HG02678 (cell line): ENCODE measurements at regions not wholly inside any gene's neighbourhood (a gene's known extent, or its start where the extent isn't known, plus 50 kb on each side); places are given as distances from the start of the nearest gene placed in this dataset.
"Not testable (repeated sequence)": the region's sequence is repeated elsewhere in the genome, so short reads cannot be mapped to it uniquely, and the experiment has no call there.

Experiments
- ATAC-seq: cut with Tn5 transposase; IDR thresholded peaks from one replicate; pipeline ENCODE4 v1.9.1; 2021; ENCODE audit warnings: mild to moderate bottlenecking, moderate library complexity; ENCODE audit not compliant: unreplicated experiment

DNA sequence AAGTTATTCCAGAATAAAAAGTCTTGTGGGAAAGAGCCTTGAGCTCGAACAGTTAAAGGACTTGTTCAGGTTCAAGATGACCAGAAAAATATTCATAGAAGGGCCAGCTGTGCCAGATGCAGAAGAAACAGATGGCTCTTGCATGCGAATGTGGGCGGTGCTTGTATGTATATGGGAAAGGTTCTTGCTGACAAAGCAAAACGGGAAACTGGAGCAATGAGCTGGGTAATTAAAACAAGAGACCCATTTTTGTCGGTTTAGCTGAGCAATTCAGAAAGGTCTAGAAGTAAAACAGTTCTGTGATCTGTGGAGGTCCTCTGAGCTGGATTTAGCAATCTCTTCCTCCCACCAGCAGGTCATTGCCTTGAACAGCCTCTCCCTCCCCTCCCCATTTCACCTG, 107.2 kb upstream of the MARK1 start:
- ATAC-seq, result no peak

DNA sequence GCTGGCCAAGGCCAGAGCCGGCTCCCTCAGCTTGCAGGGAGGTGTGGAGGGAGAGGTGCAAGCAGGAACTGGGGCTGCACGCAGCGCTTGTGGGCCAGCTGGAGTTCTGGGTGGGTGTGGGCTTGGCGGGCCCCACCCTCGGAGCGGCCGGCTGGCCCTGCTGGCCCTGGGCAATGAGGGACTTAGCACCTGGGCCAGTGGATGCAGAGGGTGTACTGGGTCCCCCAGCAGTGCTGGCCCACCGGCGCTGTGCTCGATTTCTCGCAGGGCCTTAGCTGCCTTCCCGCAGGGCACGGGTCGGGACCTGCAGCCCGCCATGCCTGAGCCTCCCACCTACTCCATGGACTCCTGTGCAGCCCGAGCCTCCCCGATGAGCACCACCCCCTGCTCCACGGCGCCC, 115.6 kb upstream of the MARK1 start:
- not testable (repeated sequence) for ATAC-seq

DNA sequence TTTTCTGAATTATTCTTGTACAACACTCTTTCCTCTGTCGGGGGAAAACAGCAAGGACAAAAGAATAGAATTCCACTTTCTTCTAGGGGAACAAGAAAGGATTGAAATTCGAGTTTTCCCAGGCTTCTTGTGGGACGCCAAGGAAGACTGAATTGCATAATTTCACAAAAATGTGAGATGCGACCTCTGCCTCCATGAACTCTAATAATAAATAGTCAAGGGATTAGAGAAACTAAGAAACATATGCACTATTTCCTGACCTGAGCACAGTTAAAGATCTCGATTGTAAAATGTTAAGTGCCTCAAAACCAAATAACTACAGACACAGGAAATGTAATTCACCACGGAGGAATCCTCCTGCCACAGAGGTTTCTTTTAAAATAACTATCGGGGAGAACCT, 117.3 kb upstream of the MARK1 start:
- no peak for ATAC-seq

DNA sequence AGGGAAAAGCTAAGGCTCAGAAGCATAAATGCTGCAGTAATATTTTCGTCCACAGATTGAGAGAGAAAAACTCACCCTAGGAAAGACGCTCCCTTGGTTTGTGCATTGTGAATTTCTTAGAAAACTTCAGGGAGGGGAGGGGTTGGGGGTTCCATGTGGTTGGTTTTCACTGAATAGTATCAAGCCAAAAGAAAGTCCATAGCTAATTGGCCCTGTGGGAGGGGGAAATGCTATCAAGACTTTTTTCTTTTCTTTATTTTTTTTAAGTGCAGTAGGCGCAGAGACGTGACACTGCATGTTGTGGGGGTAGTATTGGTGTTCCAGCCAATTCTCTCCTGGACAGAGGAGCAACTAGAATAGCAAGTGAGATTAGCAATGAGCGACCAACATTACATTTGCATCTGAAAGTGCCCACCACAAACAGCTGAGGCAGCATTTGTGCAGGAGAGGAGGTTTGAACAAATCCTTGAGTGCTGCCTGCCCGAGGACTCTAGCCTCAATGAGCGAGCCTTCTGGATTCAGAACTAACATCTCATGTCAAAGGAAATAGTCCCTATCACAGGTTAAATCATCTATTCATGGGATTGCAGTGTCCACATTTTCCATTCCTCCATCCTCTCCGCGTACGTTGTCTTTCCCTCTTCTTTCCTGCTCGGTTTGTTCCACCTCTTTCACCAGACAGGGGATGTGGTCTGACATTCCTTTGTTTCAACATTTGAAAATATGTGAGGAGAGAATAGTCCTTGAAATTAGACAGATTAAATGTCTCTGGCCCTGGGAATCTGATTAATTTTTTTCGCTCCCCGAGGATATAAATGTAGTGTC, 118.0 kb upstream of the MARK1 start:
- no peak for ATAC-seq

DNA sequence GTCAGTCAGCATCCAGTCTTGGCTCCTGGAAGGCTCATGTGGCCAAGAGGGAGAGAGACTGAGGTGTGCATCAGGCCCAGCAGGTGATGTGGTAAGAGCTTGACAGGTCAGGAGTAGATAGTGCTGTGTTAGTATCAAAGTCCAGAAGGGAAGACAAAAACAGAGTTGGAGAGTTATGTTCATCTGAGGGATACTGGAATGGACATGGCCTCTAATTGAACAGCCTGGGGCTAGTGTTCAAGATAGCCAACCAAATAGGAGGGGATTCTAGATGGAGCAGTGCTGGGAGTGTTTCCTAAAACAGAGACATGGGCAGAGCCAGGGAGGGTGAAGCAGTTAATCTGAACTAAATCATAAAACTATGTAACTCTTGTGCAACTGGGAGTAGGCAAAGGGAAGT, 120.7 kb upstream of the MARK1 start:
- no peak for ATAC-seq

DNA sequence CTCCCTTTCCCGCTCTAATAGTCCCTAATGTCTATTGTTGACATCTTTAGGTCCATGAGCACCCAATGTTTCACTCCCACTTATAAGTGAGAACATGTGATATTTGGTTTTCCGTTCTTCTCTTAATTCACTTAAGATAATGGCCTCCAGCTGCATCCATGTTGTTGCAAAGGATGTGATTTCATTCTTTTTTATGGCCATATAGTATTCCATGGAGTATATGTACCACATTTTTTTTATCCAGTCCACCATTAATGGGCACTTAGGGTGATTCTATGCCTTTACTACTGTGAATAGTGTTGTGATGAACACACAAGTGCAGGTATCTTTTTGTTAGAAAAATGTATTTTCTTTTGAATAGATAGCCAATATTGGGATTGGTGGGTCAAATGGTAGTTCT, 126.0 kb upstream of the RAB3GAP2 start:
- ATAC-seq, result no peak

DNA sequence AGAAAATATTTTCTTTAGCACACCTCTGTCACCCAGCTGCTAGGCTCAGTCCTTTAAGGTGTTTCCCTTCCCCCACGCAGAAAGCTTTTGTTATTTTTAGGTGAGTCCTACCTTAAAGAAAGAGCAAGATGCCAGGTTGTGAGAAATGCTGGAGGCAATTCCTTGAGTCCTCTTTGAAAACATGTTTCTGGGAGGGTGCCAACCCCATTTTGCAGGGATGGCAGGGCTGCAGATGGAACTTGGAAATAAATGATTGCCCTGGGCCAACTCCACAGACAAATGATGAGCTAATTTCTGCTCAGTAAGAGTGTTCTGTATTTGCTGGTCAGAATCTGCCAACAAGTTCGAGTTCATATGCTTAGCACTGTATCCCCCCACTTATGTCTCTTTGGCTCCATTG, 119.2 kb upstream of the RAB3GAP2 start:
- no peak for ATAC-seq

DNA sequence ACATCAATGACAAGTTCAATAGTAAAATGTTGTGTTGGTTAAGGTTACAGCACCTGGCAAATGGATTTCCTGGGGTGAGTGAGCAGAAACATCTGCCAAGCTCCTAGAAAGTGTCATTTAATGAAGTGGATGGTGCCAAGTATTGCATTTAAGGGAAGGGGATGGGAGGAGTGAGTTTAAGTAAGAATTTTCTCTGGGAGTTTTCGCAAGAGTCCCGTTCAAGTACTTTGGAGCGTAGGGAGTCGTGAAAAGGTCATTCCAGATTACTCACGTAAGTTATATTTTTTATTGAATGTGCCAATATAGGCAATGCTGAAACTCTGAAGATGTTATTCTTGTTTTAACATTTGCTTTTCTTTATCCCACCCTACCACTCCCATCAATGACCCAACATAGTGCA, 117.4 kb upstream of the RAB3GAP2 start:
- ATAC-seq, result no peak

DNA sequence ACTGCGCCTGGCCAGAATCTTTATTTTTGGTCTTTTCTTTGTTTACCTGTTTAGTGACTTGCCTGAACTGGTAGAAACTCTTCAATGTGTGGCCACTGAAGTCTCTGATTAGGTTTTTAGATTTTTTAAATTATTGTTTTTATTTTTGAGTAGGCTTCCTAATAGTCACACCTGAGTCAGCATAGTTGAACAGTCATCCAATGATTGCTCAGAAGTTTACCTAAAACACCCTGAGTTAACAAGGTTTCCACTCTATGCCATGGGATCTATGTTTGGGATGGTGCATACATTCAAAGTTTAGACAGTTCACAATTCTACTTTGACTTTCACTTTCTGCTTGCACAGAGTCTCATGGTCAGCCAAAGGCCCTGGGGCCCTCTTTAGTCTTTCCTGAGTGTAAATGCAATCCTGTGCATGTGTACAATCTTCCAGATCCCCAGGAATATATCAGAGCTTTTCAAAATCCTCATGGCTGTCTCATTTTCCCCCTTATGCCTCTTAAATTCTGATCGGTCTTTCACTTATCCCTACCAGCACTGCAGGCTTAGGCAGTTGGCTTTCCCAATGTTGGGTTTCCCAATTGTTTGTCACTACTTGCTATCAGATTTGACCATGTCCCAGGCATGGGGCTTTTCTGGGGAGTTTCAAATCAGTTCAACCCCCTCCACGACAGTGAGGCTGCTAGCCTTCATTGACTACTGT, 114.4 kb upstream of the RAB3GAP2 start:
- ATAC-seq, result no peak

DNA sequence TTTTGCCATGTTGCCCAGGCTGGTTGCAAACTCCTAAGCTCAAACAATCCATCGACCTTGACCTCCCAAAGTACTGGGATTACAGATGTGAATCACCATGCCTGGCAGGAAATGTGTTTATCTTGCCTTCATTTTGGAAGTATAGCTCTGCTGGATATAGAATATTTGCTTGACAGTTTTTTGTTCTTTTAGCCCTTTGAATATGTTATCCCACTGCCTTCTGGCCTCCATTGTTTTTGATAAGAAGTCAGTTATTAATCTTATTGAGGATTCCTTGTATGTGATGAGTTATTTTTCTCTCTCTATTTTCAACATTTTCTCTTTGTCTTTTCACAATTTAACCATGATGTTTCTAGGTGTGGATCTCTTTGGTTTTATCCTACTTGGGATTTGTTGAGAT, 112.9 kb upstream of the RAB3GAP2 start:
- ATAC-seq, result no peak

DNA sequence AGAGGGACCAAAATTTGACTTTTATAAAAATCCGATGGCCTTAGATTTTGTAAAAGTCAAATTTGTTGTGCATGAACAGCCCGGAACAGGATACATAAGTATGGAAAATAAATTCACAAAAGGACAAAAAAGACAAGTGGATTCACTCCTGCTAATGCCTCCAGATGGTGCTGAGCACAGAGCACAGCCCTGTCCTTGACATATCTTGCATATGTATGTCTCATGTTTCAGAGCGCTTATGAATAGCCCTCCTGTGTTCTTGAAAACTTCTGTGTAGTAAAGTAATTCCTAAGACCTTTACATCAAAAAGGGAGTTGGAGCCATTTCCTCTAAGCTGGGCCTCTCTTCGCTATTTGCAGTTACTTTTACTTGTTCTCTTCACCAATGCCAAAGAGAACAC, 110.7 kb upstream of the RAB3GAP2 start:
- ATAC-seq, result no peak

DNA sequence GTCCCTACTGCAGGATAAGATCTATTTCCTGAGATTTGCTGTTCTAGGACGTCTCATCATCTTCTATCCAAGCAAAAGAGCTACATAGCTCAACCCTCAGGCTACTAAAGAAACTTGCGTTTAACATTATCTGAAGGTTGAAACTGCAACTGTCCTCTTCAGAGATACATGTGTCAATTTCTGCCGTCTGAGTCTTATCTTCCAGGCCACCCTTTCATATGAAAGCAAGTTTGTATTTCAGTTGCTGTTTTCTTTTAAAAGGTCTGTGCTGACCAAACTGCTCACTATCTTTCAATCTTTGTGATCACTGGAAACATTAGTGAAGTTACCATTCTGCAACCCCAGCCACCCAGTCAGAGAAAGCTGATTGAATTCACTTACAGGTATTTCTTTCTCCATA, 108.6 kb upstream of the RAB3GAP2 start:
- no peak for ATAC-seq

DNA sequence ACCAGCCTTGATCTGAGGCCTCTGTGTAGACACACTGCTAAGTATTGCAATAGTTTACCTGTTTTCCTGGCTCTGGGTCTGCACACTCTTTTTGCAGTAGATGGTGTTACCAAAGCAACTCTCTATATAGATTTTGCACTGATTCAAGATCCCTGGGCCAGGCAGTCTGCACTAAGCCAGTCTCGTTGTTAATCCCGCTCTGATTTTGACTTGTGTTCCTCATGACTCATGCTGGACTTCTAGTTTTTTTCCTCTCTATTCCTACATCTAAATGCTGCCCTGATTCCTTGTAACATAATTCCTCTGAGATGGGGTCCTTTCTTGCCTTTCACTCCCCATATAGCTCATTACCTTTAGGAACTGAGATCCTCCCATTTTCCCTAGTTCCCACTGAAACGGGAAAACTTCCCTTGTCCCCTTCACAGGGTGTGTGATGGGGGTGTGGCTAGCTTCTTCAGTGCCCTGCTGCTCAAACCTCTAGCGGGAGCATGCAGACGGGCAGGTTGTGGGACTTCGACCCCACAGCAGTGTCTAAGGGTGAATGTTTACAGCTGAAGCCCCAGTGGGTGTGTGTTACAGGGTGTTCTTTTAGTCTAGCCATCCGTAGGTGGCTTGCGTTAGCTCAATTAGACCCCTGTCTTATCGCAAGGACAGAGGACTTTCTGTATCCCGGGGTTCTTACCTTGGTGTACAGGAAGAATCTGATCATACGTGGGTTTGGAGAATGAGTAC, 106.5 kb upstream of the RAB3GAP2 start:
- no peak for ATAC-seq

DNA sequence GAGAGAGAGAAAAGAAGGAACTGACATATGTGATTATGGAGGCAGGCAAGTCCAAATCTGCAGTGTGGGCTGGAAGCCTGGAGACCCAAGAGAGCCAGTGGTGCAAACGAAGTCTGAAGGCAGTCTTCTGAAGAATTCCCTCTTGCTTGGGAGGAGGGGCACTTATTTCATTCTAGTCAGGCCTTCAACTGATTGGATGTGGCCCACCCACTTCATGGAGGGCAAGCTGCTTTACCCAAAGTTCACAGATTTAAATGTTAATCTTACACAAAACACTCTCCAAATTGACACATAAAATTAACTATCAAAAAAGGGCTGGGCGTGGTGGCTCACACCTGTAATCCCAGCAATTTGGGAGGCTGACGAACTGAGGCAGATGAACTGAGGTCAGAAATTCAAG, 103.5 kb upstream of the RAB3GAP2 start:
- no peak for ATAC-seq

DNA sequence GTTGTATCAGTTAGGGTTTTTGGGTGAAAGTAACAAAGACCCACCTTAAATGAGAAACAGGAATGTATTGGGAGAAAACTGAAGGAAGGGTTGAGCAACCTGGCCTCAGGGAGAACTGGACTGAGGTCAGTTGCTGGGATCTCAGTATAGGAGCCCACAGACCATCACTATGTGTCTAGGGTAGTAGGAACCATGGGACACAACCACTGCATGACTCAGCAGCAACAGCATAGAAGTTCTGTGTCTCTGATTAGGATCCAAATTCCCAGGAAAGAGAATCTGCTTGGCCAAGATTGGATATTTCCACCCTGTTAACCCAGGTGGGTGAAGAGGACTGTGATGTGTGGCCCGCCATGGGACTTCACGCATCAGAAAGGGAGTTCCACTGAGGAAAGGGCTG, 102.2 kb upstream of the RAB3GAP2 start:
- ATAC-seq, result no peak

DNA sequence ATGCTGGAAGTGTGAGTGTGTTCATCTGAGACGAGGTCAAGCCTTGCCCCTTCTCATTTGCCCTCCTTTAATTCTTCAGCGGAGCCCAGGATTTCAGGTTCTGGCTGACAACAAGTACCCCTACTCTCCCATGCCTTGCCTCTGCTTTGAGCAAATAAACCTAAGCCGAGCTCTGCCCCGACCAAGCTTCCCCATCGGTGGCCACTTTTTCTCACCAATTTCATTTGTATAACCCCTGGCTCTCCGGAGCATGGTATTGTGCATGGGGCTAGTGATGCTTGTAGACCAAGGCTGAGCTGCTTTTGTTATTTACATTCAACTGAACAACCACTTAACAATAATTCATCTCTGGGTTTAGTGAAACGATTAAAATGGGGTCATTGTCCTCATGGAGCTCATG, 100.2 kb upstream of the RAB3GAP2 start:
- ATAC-seq, result no peak

DNA sequence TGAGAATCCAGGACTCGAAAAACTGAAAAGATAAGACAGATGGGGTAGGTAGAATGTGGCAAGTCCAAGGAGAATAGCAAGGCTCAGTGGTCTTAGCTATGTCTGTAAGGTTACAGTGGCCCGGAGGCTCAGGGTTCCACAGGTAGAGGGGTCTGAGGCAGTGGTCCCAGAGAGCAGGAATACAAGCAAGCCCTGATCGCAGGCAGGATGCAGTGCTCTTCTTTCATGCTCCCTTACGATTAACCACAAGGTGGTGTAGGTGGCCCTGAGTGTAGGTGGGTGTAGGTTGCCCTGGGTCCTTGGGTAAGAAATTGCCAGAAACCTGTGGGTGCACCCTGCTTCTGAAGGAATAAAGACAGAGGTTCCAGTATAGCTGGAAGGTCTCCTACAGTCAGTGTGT, 99.1 kb upstream of the RAB3GAP2 start:
- no peak for ATAC-seq

DNA sequence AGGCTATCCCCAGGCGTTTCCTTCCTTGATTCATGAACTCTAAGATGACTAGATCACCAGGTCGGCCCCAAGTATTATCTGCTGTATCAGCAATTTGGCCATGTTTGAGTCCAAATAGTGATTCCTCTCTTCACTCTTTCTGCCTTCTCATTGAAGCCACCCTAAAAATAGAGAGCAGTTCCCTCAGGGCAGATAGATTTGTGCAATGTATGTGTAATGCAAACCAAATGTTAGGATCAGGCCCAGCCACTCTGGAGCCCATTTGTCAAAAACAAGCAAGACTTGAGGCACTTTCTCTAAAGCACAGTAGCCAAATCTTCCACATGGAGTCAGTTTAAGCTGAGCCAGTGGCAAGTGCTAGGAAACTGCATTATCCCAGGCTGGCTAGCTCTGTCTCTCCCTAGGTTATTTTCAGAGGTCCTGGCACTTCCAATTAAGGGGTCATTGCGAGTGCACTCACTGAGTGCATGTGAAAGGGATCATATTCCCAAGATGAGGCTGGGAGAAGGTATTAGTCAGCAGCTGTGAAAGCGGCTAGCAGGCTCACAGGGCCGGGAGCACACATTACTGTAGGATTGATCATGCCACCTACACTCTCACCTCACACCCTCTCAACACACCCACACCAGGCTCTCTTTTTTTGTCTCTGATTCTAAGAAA, 97.9 kb upstream of the RAB3GAP2 start:
- no peak for ATAC-seq

DNA sequence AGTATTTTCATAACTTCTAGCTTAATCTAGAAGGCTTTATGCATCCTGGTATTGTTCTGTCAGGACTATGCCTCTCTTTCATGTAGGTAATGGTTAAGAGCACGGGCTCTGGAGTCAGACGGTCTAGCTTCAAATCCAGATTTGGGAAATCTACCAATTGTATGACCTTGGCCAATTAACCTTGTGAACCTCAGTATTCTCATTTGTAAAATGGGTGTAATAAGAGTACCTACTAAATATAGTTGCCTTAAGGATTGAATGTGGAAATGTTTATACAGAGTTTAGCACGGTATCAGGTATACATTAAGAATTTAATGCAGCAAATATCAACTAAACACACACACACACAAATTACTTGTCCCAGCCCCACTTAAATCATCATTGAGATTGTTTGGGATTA, 97.3 kb upstream of the RAB3GAP2 start:
- ATAC-seq, result no peak

DNA sequence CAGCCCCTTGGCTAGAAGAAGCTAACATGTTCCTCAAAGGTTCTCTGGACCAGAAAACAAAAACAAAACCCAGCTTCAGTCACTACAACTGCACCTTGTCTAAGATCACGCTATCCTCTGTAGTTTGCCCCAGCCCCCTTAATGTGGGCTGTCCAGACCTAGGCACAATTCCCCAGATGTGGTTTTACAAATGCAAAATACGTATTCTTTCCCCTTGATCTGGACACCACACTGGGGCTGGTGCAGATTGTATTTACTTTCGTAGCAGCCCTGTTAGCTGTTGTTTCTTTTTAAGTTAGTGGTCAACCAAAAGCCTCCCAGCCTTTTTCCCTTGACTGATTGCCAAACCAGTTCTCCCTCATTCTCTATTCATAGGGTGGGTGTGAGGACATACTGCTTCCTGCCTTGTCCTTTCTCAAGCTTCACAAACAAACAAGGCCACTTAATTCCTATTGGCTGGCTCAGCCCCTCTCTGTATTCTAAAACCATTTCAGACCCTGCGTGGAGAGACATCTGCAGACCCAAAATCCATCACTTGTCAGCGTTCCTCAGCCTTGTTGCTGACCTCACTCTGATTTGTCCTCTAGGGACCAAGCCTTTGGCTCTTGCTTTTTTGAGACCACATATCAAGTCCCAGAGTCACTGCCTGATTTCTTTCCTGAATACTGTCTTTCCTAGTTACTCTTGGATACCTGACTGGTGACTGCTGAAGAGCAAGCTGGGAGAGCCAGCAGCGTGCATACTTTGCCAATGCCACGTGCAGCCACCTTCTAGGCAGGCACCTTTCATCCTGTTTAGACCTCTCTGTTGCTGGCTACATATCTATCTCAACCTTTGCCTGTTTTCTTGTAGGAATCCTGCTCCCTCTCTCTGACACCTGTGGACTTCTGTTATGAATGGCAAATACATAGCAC, 96.4 kb upstream of the RAB3GAP2 start:
- no peak for ATAC-seq
